Effector memory CD8-positive, alpha-beta T cell (primary cell): ENCODE measurements at regions not wholly inside any gene's neighbourhood (a gene's known extent, or its start where the extent isn't known, plus 50 kb on each side); places are given as distances from the start of the nearest gene placed in this dataset.

ENCODE experiments used
- ATAC-seq: fragments of 150-1000 bp; cut with Tn5 transposase; replicated peaks from 2 replicates; pipeline ENCODE4 v1.10.0; 2021; ENCODE audit warnings: mild to moderate bottlenecking, moderate library complexity
- DNase-seq, 3 experiments: peaks; one replicate each; pipeline ENCODE4 v3.0.0; 2021
- H3K27ac Mint-ChIP-seq, 2 donors: one replicate each; pipeline ENCODE4 v1.8.0; 2022; ENCODE audit warnings: mild to moderate bottlenecking in 2 of 2, mixed read lengths in 2 of 2, moderate library complexity in 2 of 2
- H3K27me3 Mint-ChIP-seq, 2 donors: one replicate each; pipeline ENCODE4 v1.8.0; 2022; ENCODE audit warnings: mixed read lengths in 2 of 2
- H3K36me3 Mint-ChIP-seq: one replicate; pipeline ENCODE4 v1.8.0; 2022; ENCODE audit warnings: mild to moderate bottlenecking, moderate library complexity, mixed read lengths; ENCODE audit not compliant: insufficient read depth
- H3K4me1 Mint-ChIP-seq, 2 donors: one replicate each; pipeline ENCODE4 v1.8.0; 2022; ENCODE audit warnings: low read depth in 2 of 2, mixed read lengths in 2 of 2
- H3K4me3 Mint-ChIP-seq, 2 donors: one replicate each; pipeline ENCODE4 v1.8.0; 2022; ENCODE audit warnings: mild to moderate bottlenecking in 2 of 2, mixed read lengths in 2 of 2, moderate library complexity in 2 of 2
- H3K9me3 Mint-ChIP-seq, 2 donors: one replicate each; pipeline ENCODE4 v1.8.0; 2022; ENCODE audit warnings: mixed read lengths in 2 of 2

DNA sequence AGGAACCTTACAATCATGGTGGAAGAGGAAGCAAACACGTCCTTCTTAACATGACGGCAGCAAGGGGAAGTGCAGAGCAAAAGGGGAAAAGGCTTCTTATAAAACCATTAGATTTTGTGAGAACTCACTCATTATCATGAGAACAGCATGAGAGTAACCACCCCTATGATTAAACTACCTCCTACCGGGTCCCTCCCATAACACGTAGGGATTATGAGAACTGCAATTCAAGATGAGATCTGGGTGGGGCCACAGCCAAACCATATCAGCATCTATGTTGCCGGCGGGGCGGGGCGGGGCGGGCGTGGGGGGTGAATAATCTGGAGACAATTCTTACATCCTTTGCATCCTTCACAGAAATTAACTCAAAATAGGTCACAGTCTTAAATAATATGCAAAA lies 58.8 kb upstream of the GFPT2 start:
- H3K36me3 Mint-ChIP-seq = no peaks in the 10 kb centered on the region
- peaks cover 0 to 2% of the 10 kb centered on the region in 2 donors for H3K9me3 Mint-ChIP-seq
- no peak for ATAC-seq

DNA sequence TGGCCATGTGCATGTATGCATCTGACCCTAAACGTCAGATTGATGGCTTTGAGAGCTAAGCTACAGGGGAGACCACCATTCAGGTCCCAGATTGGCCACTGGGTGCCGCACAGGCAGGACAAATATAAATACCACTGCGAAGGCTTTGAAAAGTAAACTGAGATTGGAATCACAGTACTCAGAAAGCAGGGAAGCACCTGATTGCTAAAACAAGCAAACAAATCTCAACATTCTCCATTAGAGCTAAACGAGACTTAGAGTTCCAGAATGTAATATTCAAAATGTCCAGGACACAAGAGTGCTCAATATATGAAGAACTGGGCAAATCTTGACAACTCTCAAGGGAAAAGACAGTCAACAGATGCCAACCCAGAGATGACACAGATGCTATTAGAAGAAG lies 61.0 kb upstream of the GFPT2 start:
- no peak for ATAC-seq
- Mint-ChIP-seq H3K27ac (peak overlapping the region in 1 of 2 donors; percentile 50), H3K4me3 (no peak overlapping the region), H3K27me3 (peaks cover 21 to 22% of the 10 kb centered on the region in 2 donors), H3K36me3 (no peaks in the 10 kb centered on the region), H3K4me1 (peaks cover 0 to 2% of the 10 kb centered on the region in 2 donors), H3K9me3 (peaks cover 0 to 2% of the 10 kb centered on the region in 2 donors)
- DNase-seq = no peak

More for the DNA sequence above, 58.8 kb upstream of the GFPT2 start:
- no peaks in the 10 kb centered on the region for H3K4me1 Mint-ChIP-seq
- peaks cover 0 to 14% of the 10 kb centered on the region in 2 donors for H3K27me3 Mint-ChIP-seq
- DNase-seq = no peak
- no peak overlapping the region for H3K4me3 Mint-ChIP-seq
- no peak overlapping the region for H3K27ac Mint-ChIP-seq

DNA sequence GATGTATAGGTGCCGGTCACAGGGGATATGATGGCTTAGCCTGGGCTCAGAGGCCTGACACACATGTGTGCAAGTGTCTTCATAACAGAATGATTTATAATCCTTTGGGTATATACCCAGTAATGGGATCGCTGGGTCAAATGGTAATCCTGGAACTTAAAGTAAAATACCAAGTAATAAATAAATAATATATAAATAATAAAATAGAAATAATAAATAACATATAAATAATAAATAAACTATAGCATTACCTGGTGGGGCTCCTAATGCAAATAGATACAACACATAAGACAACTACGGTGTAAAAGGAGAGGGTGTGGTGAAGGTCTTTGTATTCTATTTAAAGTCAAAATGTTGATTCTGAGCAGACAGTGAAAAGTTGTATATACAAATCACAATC lies 68.5 kb upstream of the GFPT2 start:
- H3K4me1 Mint-ChIP-seq = peaks cover 0 to 2% of the 10 kb centered on the region in 2 donors
- peaks cover 23% of the 10 kb centered on the region in 2 donors for H3K27me3 Mint-ChIP-seq
- H3K4me3 Mint-ChIP-seq = no peak overlapping the region
- H3K27ac Mint-ChIP-seq = no peak overlapping the region
- H3K9me3 Mint-ChIP-seq = no peaks in the 10 kb centered on the region
- no peaks in the 10 kb centered on the region for H3K36me3 Mint-ChIP-seq
- no peak for DNase-seq
- ATAC-seq = no peak

- Mint-ChIP-seq H3K4me3 (no peak overlapping the region), H3K36me3 (no peaks in the 10 kb centered on the region), H3K27ac (no peak overlapping the region), H3K9me3 (no peaks in the 10 kb centered on the region), H3K4me1 (peaks cover 0 to 2% of the 10 kb centered on the region in 2 donors), H3K27me3 (peaks cover 12% of the 10 kb centered on the region in 2 donors)
- DNase-seq (no peak), ATAC-seq (no peak)
Observed at GRCh38 chr5:180423133-180423532, 70.0 kb upstream of the GFPT2 start.

DNA sequence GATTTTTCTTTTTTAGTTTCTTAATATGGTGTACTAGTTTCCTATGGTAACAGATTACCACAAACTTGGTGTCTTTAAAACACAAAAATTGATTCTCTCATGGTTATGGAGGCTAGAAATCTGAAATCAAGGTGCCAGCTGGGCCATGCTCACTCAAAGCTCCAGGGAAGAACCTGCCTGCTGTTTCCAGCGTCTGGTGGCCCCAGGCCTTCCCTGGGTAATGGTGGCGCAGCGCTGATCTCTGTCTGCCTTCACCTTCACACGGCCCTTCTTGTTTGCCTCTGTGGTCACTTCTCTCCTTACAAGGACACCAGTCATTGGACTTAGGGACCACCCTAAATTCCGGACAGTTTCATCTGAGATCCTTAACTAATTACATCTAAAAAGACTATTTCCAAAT lies 70.5 kb upstream of the GFPT2 start:
- ATAC-seq (no peak), DNase-seq (no peak)
- H3K36me3 Mint-ChIP-seq = no peaks in the 10 kb centered on the region
- H3K27ac Mint-ChIP-seq = peak overlapping the region in 1 of 2 donors; percentile 42
- H3K4me3 Mint-ChIP-seq = no peak overlapping the region
- H3K4me1 Mint-ChIP-seq = no peaks in the 10 kb centered on the region
- H3K27me3 Mint-ChIP-seq = peaks cover 7 to 9% of the 10 kb centered on the region in 2 donors
- no peaks in the 10 kb centered on the region for H3K9me3 Mint-ChIP-seq

- no peaks in the 10 kb centered on the region for H3K4me1 Mint-ChIP-seq
- H3K4me3 Mint-ChIP-seq = no peak overlapping the region
- DNase-seq = no peak
- peak overlapping the region in 1 of 2 donors; percentile 42 for H3K27ac Mint-ChIP-seq
- no peak for ATAC-seq
- no peaks in the 10 kb centered on the region for H3K9me3 Mint-ChIP-seq
- H3K27me3 Mint-ChIP-seq = peaks cover 5 to 9% of the 10 kb centered on the region in 2 donors
- H3K36me3 Mint-ChIP-seq = no peaks in the 10 kb centered on the region
Observed at GRCh38 chr5:180424094-180424493, 70.1 kb upstream of the CNOT6 start.

GRCh38 chr5:180428598-180428997 lies 65.6 kb upstream of the CNOT6 start:
- ATAC-seq = no peak
- DNase-seq = no peak
- Mint-ChIP-seq H3K4me3 (no peak overlapping the region), H3K27me3 (peaks cover 10 to 11% of the 10 kb centered on the region in 2 donors), H3K4me1 (peaks cover 7 to 8% of the 10 kb centered on the region in 2 donors), H3K27ac (no peak overlapping the region), H3K36me3 (no peaks in the 10 kb centered on the region), H3K9me3 (no peaks in the 10 kb centered on the region)

DNA sequence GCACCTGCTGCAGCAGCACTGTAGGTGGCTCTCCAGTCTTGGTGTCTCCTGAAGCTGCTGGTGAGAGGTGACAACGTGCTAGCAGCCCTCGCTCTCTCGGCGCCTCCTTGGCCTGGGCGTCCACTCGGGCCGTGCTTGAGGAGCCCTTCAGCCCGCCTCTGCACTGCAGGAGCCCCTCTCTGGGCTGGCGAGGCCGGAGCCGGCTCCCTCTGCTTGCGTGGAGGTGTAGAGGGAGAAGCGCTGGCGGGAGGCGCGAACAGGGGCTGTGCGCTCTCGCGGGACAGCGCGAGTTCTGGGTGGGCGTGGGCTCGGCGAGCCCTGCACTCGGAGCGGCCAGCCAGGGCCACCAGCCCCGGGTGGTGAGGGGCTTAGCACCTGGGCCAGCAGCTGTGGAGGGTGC lies 62.2 kb upstream of the CNOT6 start:
- Mint-ChIP-seq H3K27me3 (peaks cover 10 to 11% of the 10 kb centered on the region in 2 donors), H3K27ac (no peak overlapping the region), H3K9me3 (no peaks in the 10 kb centered on the region), H3K36me3 (no peaks in the 10 kb centered on the region), H3K4me1 (peaks cover 7 to 9% of the 10 kb centered on the region in 2 donors), H3K4me3 (no peak overlapping the region)
- no peak for DNase-seq
- ATAC-seq = no peak

DNA sequence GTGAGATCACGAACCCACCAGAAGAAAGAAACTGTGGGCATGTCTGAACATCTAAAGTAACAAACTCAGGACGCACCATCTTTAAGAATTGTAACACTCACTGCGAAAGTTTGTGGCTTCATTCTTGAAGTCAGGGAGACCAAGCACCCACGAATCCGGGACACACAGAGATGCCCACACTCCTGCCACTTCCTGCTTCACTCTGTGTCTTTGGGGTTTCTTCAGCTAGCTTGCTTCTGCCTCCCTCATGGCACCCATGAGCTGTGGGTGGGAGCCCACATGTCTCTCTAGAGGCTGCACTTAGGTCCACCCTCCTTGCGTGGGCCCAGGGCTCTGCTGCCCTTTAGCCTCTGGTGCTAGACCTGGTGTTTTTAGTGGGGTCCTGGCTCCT lies 61.2 kb upstream of the CNOT6 start:
- Mint-ChIP-seq H3K4me1 (peaks cover 7 to 9% of the 10 kb centered on the region in 2 donors), H3K36me3 (no peaks in the 10 kb centered on the region), H3K4me3 (peak overlapping the region; percentile 13 to 17), H3K9me3 (no peaks in the 10 kb centered on the region), H3K27ac (peak overlapping the region in 1 of 2 donors; percentile 25), H3K27me3 (peaks cover 10 to 11% of the 10 kb centered on the region in 2 donors)
- peak; percentile 83 for ATAC-seq
- DNase-seq = peak in 2 of 3 experiments; percentile 8 to 13

DNA sequence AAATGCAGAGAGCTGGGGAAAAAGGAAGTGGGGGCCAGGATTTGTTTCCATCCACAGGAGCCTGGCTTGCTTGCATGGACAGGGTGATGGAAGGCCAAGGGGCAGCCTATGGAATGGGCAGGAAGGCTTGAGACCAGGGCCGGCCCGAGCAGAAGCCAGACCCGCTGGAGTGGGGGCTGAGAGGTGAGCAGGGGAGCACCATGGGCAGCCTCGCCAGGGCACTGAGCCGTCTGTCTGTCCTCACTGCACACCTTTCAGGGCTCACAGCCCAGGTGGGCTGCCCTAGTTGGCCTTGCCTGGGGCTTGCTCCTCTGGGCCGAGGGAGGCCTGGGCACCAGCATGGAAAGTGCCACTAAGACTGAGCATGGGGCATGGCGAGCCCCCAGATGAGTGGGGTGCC lies 58.6 kb upstream of the CNOT6 start:
- no peak for DNase-seq
- Mint-ChIP-seq H3K4me1 (peaks cover 11 to 13% of the 10 kb centered on the region in 2 donors), H3K36me3 (no peaks in the 10 kb centered on the region), H3K27ac (no peak overlapping the region), H3K9me3 (no peaks in the 10 kb centered on the region), H3K27me3 (peaks cover 6 to 22% of the 10 kb centered on the region in 2 donors), H3K4me3 (no peak overlapping the region)
- ATAC-seq = no peak

DNA sequence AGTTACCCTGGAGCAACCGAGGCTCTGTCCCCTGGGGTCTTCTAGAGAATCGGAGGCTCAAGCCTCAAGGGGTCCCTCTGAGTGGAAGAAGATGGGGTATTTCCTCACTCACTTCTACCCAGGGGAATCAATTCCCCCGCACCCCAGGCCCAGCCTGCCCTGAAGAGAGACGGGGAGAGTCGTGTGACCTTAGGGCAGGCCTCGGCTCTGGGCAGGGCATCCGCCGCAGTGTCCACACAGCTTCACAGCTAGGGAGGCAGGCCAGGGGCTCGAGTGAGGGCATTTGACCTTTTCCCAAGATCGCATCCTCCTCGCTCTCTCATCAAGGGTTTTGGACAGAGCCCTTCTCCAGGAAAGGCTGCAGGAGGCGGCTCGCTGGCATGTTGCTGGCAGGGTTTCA lies 57.9 kb upstream of the CNOT6 start:
- Mint-ChIP-seq H3K36me3 (no peaks in the 10 kb centered on the region), H3K27me3 (peaks cover 8 to 23% of the 10 kb centered on the region in 2 donors), H3K27ac (no peak overlapping the region), H3K4me3 (no peak overlapping the region), H3K4me1 (peaks cover 12 to 13% of the 10 kb centered on the region in 2 donors), H3K9me3 (no peaks in the 10 kb centered on the region)
- no peak for DNase-seq
- ATAC-seq = no peak

GRCh38 chr5:180436936-180437335 lies 57.2 kb upstream of the CNOT6 start:
- no peaks in the 10 kb centered on the region for H3K36me3 Mint-ChIP-seq
- peaks cover 12 to 13% of the 10 kb centered on the region in 2 donors for H3K4me1 Mint-ChIP-seq
- H3K27ac Mint-ChIP-seq = no peak overlapping the region
- no peaks in the 10 kb centered on the region for H3K9me3 Mint-ChIP-seq
- no peak overlapping the region for H3K4me3 Mint-ChIP-seq
- ATAC-seq (no peak), DNase-seq (no peak)
- H3K27me3 Mint-ChIP-seq = peaks cover 8 to 25% of the 10 kb centered on the region in 2 donors

- Mint-ChIP-seq H3K9me3 (no peaks in the 10 kb centered on the region), H3K27ac (no peak overlapping the region), H3K4me3 (no peak overlapping the region), H3K36me3 (no peaks in the 10 kb centered on the region), H3K4me1 (peaks cover 12 to 13% of the 10 kb centered on the region in 2 donors), H3K27me3 (peaks cover 10 to 29% of the 10 kb centered on the region in 2 donors)
- ATAC-seq (no peak), DNase-seq (no peak)
Observed at GRCh38 chr5:180437336-180437735, 56.8 kb upstream of the CNOT6 start.

DNA sequence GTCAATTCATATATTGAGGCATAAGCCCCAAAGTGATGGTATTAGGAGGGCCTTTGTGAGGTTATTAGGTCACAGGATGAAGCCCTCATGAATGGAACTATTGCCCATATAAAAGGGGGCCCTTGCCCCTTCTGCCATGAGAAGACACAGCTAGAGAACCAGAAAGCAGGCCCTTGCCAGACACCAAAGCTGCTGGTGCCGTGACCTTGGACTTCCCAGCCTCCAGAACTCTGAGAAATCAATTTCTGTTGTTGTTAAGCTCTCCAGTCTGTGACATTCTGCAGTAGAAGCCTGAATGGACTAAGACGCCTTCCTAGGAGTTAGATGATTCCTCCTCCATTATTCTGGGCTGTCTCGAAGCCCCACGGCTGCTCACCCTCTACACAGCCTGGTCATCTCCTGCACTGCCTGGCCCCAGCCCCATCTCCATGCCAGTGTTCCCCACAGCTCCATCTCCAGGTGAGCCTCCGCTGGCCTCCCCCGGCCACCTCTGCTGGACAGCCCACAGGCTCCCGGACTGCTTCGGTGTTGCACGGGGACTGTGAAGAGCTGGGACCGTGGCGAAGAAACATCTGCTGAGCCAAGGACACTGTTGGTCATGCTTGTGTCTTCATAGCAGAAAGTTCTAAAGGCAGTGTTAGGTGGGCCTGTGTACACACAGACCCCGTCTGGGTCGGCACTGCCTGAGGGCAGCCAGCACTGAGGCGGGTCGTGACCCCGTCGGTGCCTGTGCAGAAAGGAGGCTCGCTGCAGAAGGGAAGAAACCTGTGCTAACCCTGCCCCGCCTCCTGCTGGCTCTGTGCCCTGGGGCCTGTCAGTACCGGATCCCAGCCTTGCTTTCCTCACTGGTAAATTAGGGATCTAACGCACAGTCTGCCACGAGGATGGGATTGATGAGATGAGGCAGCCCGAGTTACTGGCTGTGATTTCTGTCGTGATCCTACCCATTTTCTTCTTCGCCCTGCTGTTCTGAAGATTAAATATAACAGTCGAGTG lies 55.1 kb upstream of the CNOT6 start:
- H3K36me3 Mint-ChIP-seq = no peaks in the 10 kb centered on the region
- no peak for DNase-seq
- H3K27me3 Mint-ChIP-seq = peaks cover 13 to 38% of the 10 kb centered on the region in 2 donors
- no peak for ATAC-seq
- no peak overlapping the region for H3K27ac Mint-ChIP-seq
- peaks cover 5% of the 10 kb centered on the region in 2 donors for H3K4me1 Mint-ChIP-seq
- no peaks in the 10 kb centered on the region for H3K9me3 Mint-ChIP-seq
- no peak overlapping the region for H3K4me3 Mint-ChIP-seq
